DND-41 (cell line): ENCODE measurements at regions not wholly inside any gene's neighbourhood (a gene's known extent, or its start where the extent isn't known, plus 50 kb on each side); places are given as distances from the start of the nearest gene placed in this dataset.

Experiments used
- CTCF ChIP-seq: IDR thresholded peaks from 2 replicates; pipeline ENCODE4 v1.5.1; 2012; ENCODE audit warnings: borderline replicate concordance, low read length, moderate library complexity, mild to moderate bottlenecking; ENCODE audit not compliant: poor library complexity, severe bottlenecking; ENCODE audit errors: extremely low read depth
- EZH2 ChIP-seq: IDR thresholded peaks from 3 replicates; pipeline ENCODE4 v1.6.1; 2012; ENCODE audit warnings: borderline replicate concordance, low read depth, mild to moderate bottlenecking, moderate library complexity, low read length, inconsistent platforms; ENCODE audit not compliant: severe bottlenecking

DNA sequence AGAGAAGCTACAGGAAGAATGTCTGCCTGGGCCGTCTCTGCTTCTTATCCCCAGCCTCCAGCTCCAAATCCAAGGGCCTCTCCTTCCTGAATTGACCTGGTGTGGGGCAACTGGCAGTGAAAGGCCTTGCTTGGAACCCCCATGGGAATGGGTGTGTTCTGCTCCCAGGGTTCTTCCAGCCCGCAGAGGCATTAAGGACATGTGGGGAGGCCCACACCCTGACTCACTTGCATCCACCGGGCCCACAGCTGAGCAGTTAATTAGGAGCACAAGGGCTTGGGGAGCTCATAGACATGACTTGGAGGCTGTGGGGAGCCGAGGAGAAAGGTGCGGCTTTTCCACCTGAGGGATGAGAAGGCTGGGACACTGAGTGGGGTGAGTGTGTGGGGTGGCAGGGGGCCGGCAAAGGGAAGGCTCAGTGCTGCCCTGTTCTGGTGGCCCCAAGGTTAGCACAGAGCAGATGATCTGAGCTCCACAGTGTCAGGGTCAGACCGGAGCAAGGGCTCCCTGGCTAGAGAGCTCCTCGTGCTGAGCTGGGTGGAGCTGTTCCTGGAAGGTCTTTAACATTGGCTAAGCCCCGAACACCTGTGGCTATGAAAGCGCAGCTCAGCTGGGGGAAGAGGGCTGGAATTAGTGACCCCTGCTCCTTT lies 64.5 kb upstream of the NECTIN1 start:
- TF ChIP-seq EZH2 (no peak), CTCF (no peak)
